Activated B cell treated with CpG ODN at 0.5 μM for 24 hours (primary cell): ENCODE measurements at regions not wholly inside any gene's neighbourhood (a gene's known extent, or its start where the extent isn't known, plus 50 kb on each side); places are given as distances from the start of the nearest gene placed in this dataset.

Source experiments
- ATAC-seq: fragments of 200-7000 bp; cut with Tn5 transposase; one replicate; pipeline ENCODE4 v1.10.0; 2021; ENCODE audit warnings: low read depth, mild to moderate bottlenecking, moderate library complexity
- CTCF ChIA-PET: fragments of 350-600 bp; sonication (Branson Sonifier 250); formaldehyde crosslinking; loops from one replicate; lab custom pipeline; 2021; ENCODE audit warnings: antibody characterized with exemption; lab: Charles Lee
- POLR2A ChIA-PET: fragments of 350-600 bp; sonication (Branson Sonifier 250); formaldehyde crosslinking; loops from one replicate; lab custom pipeline; 2021; ENCODE audit warnings: antibody characterized with exemption; lab: Charles Lee
- DNase-seq: peaks from one replicate; pipeline ENCODE4 v3.0.0; 2022
- H3K27ac Mint-ChIP-seq: one replicate; pipeline ENCODE4 v1.8.0; 2020; ENCODE audit warnings: mixed read lengths
- H3K27me3 Mint-ChIP-seq: one replicate; pipeline ENCODE4 v1.8.0; 2021; ENCODE audit warnings: mixed read lengths
- H3K36me3 Mint-ChIP-seq: one replicate; pipeline ENCODE4 v1.8.0; 2021; ENCODE audit warnings: low read depth, mixed read lengths
- H3K4me1 Mint-ChIP-seq: one replicate; pipeline ENCODE4 v1.8.0; 2021; ENCODE audit warnings: mixed read lengths
- H3K4me3 Mint-ChIP-seq: one replicate; pipeline ENCODE4 v1.8.0; 2020; ENCODE audit warnings: mild to moderate bottlenecking, mixed read lengths
- H3K9me3 Mint-ChIP-seq: one replicate; pipeline ENCODE4 v1.8.0; 2020; ENCODE audit warnings: mixed read lengths
- intact Hi-C: fragments of 100-400 bp; cut with micrococcal nuclease; formaldehyde crosslinking; loops from one replicate; pipeline ENCODE4 v1.15.1; 2024
- TF ChIP-seq, protein P1 (sequence below): fragments of 200-600 bp; IDR thresholded peaks from one replicate; pipeline ENCODE4 v1.8.0; 2022; ENCODE audit warnings: antibody characterized with exemption, mild to moderate bottlenecking

DNA sequence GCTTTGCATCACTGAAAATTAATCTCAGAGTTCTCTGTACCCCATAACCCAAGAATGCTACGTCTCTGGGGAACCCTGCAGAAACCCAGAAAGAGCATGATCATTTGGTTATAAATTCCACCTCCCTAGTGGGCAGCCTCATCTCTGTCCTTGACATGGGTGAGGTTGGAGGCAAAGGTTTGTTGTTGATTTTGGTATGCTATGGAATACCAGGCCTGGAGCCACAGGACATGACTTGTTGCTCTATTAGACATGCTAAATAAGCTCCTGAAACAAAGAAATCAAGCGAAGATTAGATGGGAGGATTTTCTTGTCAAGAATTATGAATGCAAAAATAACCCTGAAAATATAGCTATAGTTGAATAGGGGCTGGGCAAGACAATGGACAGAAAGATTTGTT is 197.4 kb upstream of the CAMK1G start:
- Mint-ChIP-seq H3K9me3 (no peaks in the 10 kb centered on the region), H3K27me3 (no peaks in the 10 kb centered on the region), H3K4me3 (no peak overlapping the region), H3K27ac (no peak overlapping the region), H3K4me1 (no peaks in the 10 kb centered on the region), H3K36me3 (no peaks in the 10 kb centered on the region)
- ATAC-seq = no peak
- DNase-seq = no peak
- TF ChIP-seq, protein P1, sequence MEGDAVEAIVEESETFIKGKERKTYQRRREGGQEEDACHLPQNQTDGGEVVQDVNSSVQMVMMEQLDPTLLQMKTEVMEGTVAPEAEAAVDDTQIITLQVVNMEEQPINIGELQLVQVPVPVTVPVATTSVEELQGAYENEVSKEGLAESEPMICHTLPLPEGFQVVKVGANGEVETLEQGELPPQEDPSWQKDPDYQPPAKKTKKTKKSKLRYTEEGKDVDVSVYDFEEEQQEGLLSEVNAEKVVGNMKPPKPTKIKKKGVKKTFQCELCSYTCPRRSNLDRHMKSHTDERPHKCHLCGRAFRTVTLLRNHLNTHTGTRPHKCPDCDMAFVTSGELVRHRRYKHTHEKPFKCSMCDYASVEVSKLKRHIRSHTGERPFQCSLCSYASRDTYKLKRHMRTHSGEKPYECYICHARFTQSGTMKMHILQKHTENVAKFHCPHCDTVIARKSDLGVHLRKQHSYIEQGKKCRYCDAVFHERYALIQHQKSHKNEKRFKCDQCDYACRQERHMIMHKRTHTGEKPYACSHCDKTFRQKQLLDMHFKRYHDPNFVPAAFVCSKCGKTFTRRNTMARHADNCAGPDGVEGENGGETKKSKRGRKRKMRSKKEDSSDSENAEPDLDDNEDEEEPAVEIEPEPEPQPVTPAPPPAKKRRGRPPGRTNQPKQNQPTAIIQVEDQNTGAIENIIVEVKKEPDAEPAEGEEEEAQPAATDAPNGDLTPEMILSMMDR = no peak
- ChIA-PET CTCF (no interaction called here), POLR2A (no interaction called here)
- intact Hi-C loops = no loop called here

DNA sequence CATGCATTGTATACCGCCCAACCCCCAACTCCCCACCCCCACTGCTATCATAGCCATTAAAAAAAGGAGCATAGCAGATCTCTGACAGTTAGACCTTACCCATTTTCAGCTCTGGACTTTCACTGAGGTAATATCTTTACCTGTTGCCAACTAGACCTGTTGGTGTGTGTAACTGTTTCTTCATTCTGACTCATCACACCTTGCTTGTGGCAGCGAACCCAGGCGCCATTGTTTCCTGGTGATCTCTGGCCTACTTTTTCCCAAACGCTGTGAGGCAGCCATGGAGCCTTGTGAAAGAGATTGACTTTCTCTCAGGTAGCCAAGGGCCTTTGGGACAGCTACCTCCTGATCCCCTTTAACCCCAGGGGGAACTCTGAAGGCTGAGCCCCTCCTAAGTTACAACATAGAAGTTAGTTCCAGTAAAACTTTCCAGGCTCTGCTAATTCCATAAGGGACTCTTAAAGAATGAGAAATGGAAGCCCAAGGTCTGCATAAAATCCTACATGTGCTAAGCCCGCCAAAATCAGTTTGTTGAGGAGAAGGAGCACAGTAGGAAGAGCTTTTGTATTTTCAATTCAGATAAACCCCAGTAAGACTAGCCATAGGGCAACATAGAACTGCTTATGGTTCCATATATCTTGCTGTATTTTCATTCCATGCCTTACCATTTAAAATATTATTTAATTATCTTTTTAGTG is 196.1 kb upstream of the CAMK1G start:
- no peak for ATAC-seq
- H3K36me3 Mint-ChIP-seq = no peaks in the 10 kb centered on the region
- H3K4me3 Mint-ChIP-seq = no peak overlapping the region
- H3K4me1 Mint-ChIP-seq = no peaks in the 10 kb centered on the region
- ChIA-PET CTCF (interaction anchor here (0.8 kb wide), 1 partner anchor 33 kb away, joined by 3 read pairs; no protein-coding TSS in a partner anchor), POLR2A (no interaction called here)
- DNase-seq = no peak
- no peaks in the 10 kb centered on the region for H3K27me3 Mint-ChIP-seq
- TF ChIP-seq, protein P1 = no peak
- no peaks in the 10 kb centered on the region for H3K9me3 Mint-ChIP-seq
- intact Hi-C loops = no loop called here
- H3K27ac Mint-ChIP-seq = no peak overlapping the region

DNA sequence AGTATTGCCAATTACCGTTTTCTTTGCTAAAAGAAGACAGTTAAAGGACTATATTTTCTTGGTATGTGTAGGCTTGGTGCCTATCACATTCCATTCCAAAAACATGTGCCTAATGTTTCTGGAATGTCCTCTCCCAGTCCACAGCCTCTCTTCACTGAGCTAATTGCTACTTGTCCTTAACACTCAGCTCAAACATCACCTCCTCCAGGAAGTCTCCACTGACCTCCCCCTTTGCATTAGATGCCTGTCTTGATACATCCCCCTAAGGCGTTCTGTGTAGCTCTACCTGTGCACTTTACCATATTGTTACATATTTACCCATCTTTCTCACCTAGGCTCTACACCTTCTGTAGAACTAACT is 195.6 kb upstream of the CAMK1G start:
- no peaks in the 10 kb centered on the region for H3K36me3 Mint-ChIP-seq
- H3K9me3 Mint-ChIP-seq = no peaks in the 10 kb centered on the region
- H3K27me3 Mint-ChIP-seq = no peaks in the 10 kb centered on the region
- ATAC-seq = no peak
- DNase-seq = no peak
- H3K4me3 Mint-ChIP-seq = no peak overlapping the region
- intact Hi-C loops = no loop called here
- H3K27ac Mint-ChIP-seq = no peak overlapping the region
- H3K4me1 Mint-ChIP-seq = no peaks in the 10 kb centered on the region
- ChIA-PET CTCF (no interaction called here), POLR2A (no interaction called here)
- TF ChIP-seq, protein P1 = no peak

DNA sequence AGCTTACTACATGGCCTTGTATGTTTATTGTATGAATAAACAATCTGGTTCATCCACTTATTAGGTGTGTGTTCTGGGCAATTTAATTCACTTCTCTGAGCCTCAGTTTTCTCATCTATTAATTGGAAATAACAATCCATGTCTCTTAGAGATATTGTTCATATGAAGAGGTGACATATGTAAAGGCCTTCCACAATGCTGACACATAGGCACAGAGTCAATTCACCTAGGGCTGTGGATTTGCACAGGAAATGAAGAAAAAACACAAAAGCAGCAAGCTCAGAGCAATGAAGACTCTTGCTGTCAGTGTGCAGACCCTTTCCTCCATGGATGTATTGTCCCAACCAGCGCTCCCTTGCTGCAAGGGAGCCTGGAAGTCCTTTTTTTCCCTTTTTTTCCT is 195.2 kb upstream of the CAMK1G start:
- Mint-ChIP-seq H3K4me3 (no peak overlapping the region), H3K9me3 (no peaks in the 10 kb centered on the region), H3K4me1 (no peaks in the 10 kb centered on the region), H3K36me3 (no peaks in the 10 kb centered on the region), H3K27me3 (peaks cover 2% of the 10 kb centered on the region), H3K27ac (no peak overlapping the region)
- TF ChIP-seq, protein P1 = no peak
- intact Hi-C loops = no loop called here
- no peak for DNase-seq
- ATAC-seq = no peak
- ChIA-PET CTCF (no interaction called here), POLR2A (no interaction called here)

DNA sequence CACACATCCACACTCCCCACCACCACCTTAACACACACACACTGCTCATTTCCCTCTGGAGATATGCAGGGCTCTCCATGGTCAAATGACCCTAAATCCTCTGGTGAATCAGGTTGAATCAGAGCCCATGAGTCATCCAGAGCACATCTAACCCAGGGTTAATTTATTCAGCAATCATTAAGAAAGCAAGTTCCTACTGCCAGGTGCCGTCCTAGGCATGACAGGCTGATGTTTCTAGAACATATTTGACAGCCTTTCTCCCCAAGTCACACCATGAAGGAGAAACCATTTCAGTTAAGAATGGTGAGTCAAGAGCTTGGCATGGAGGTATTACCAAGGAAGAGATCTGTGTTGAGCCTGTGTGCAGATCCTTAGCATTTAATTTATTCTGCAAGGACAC is 194.3 kb upstream of the CAMK1G start:
- Mint-ChIP-seq H3K4me1 (no peaks in the 10 kb centered on the region), H3K36me3 (no peaks in the 10 kb centered on the region), H3K4me3 (no peak overlapping the region), H3K27ac (no peak overlapping the region), H3K9me3 (no peaks in the 10 kb centered on the region), H3K27me3 (peaks cover 2% of the 10 kb centered on the region)
- TF ChIP-seq, protein P1 = no peak
- POLR2A ChIA-PET = no interaction called here
- intact Hi-C loops = no loop called here
- ATAC-seq (no peak), DNase-seq (no peak)
- CTCF ChIA-PET = no interaction called here
